ENCODE measurements at regions not wholly inside any gene's neighbourhood (a gene's known extent, or its start where the extent isn't known, plus 50 kb on each side); places are given as distances from the start of the nearest gene placed in this dataset.

DNA sequence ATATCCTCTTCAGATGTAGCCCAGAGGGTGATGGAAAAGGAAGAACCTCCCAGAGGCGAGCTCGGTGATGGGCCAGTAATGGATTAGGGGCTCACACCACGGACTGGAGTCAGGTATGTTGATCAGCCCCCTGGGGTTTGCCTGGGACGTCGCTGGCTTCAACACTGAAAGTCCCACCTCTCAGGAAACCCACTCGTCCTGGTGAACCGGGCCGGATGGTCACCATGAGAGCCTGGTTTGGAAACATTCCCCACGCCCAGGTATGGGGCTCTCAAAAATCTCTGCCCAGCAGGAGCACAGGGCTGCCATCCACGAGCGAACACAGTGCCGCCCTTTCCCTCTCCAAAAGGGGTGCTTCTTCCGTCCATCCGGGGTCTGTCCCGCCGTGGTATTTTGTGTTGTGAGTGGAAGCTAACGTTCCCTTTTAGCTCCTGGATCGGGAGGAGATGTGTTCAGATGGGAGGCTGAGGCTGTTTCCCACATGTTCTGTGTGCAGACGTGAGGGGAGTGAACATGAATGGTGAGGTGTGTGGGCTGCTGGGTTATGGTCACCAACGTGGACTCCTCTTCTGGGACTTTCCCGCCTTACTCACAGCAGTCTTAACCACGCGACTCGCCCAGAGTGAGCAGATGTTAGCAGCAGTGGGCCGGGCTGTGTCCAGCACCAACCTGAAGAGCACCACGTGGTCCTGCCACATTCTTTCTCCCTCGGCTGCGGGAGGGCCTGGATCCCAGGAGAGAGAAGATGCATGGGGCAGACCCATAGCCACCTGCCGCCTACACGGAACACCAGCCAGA is 139.2 kb downstream of the KIF26A start:
- DNase-seq = no peak

DNA sequence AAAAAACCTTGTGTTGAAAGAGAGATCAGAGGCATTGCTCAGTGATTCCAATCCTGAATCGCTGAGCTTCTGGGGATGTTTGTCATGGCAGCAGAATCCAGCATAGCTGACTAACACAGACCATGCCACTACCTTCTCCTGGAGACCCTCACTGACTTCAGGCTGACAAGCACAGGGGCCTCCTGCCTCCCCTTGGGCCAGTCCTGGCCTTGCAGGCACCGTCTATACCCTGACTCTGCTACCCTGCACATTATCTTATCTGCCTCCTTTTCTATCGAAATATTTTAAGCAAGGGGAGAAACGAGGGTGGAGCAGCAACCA is 139.8 kb downstream of the KIF26A start:
- DNase-seq = no peak

DNA sequence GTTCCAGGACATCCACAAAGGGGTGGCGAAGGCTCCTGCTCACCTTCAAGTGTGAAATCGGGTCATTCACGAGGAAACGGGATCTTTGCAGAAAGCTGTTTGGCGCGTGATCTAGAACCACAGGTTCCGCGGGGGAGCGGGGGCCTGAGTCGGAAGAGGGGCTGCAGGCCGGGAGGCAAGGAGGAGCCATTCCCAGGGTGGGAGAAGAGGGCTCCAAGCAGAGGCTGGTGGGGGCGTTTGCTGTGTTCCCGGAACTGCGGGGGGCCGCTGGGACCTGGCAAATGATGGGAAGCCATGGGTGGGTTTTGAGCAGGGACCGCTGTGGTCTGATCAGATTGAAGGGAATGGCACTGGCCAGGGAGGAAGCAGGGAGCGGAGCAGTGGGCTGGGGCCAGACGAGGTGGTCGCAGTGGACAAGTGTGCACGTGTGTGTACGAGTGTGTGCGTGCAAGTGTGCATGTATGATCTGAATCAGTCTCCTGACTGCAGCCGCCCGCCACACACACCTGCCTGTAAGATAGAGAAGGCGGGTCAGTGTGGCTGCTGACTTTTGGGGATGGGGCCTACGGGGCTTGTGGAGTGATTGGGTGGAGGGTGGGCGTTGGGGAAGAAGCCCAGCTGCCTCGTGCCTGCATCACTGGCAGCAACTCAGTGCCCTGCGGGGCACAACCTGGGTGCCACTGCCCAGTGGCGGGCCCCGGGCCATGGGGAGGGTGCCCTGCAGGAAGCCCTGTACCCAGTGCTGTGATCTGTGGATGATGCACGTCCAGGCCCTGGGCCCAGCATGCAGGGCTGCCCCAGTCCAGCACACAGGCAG is 141.9 kb downstream of the KIF26A start:
- no peak for DNase-seq

DNA sequence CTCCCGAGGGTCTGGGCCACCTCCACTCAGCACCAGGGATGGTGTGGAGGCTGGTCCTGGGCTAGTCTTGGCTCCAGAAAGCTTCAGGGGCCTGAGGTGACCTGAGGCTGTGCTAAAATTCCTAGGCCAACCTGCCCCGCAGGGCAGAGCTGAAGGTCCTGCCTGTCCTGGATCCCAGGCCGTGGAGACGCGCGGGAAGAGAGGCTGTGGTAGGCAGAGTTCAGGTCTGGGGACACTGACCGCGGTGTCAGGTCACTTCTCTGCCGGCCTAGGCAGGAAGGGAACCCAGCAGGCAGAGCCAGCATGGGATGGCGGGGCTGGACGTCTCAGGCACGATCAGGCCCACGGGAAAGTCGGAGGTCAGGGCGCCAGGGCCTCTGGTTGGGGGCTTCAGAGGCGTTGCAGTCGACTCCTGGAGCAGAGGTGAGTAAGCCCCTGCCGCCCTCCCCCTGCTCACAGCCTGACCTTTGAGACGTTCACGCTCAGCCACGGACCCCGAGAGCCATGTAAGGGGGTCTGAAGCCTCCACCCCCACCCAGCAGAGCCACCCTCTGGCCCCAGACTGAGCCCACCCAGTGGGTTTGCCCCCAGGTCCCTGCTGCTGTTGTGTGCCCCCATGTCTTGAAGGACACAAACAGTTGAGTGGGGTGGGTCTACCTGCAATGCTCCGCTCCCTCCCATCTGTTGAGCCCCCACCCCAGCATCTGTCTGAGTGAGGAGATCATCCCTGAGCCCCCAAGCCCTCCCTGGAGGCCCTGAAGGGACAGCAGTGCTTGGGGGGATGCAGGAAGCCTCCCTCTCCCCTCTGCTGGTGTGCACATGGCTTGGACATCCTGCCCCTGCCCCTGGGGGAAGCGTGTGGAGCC is 142.7 kb downstream of the KIF26A start:
- no peak for DNase-seq

DNA sequence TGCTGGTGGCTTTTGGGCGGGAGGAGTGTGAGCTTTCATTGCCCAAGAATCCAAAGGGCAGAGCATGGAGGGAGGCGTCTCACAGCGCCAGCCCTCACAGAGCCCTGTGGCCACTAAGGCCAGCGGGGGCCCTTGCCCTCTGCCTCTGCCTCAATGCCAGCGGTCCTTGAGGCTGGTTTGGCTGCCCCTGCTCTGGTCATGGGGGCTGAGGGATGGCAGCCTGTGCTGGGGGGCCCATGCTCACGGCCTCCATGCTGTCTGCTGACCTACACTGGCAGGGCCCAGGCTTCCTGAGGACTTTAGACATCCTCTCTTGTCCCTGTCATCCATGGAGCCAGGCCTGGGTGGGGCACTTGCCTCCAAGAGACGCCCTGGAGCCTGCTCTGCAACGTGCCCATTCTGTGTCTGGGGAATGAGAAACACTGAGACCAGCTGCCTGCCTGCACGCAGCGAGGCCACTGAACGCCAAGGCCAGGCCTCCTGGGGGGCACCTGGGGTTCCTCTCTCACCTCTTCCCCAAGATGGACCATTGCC is 143.4 kb downstream of the KIF26A start:
- no peak for DNase-seq

DNA sequence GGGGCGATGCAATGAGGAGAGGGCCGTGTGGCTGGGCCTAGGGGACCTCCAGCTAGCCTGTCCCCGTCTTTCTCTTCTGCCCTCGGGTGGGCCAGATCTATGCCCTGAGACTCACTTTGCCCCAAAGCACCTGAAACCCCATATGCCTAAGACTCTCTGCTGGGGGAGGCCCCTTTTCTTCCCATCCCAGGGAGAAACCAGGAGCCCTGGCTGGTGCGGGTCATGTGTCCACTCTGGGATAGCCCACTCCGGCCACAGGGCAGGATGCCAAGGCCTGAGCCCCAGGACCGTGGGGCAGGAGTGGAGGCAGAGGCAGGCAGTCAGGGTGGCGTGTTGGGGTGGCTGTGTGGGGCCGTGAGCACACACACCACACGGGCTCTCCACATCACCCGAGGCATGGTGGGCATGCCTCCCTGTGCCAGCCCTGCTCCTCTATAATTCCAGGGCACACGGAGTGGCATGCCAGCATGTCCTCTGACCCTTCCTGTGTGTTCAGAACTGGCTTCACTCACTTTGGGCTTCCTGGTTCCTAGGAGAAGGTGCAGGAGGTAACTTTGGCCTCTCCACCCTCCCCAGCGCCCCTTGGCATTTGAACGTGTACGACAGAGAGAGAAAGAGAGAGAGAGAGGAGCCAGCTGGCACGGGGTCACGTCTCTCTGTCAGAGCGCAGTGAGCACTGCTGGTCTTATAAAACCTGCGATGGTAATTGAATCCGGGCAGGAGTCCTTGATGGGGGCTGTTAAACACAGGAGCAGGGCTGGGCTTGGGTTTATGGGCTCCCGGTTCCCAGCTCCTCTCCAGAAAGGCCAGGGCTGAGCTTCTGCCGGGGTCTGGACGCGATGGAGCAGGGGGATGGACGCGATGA is 144.2 kb downstream of the KIF26A start:
- DNase-seq = no peak

DNA sequence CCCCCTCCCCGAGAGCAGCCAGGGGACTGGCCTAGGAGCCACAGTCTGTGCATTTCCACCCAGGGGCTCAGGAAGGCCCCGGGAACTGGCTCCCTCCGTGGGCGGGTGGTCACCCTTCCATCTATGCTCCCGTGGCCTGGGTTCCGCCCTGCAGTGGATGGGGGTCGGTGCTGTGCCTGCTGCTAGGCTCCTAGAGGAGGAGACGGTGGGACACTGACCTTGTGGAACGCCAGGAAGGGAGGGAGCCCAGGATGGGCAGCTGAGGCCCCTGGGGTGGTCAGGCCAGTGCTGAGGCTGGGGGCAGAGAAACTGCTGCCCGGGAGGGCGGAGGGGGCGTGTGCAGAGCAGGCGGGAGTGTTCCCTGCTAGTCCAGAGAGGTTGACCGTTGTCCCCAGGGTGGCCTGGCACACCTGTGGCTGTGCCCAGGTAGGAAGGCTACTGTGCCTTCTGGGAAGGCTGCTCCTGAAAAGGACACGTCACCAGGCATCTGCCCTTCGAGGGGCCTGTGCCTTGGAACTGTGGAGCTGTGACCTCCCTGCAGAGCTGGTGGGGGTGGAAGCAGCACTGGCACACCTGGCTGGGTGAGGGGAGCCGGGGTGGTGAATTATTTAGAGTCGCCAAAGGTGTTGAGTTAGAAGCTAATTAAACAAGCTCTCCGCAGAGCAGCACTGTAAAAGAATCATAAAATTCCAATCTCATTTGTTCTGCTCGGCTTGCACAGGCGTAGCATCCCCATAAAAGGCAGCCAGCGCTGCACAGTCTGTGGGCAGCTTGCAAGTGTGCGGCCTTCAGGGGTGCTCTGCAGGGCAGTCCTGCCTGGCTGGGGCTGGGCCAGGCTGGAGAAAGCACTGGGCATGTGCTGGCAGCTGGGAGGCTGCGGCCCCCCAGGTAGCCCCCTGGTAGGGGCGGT is 145.1 kb downstream of the KIF26A start:
- no peak for DNase-seq

DNA sequence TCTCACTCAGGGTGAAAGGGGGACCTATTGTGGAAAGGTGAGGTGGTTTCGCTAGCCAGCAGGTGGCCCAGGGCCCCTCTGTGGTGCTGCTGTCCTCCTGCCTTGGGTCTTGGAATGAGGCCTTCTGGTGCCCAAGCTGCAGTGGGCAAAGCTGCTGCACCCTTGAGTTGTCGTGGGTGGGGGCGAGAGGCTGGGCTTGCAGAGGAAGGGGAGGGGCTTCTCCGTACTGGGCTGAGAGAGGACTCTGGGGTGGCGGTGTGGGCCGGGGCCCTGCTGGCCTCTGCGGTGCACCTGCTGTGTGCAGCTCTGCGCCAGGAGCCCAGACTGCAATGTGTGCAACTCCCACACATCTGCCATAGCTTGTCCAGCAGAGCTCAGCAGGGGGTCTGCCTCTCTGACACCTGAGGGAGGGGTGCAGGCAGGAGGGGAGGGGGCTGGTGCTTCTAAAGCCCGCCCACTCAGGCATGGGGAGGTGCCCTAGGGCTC is 145.8 kb downstream of the KIF26A start:
- no peak for DNase-seq

DNA sequence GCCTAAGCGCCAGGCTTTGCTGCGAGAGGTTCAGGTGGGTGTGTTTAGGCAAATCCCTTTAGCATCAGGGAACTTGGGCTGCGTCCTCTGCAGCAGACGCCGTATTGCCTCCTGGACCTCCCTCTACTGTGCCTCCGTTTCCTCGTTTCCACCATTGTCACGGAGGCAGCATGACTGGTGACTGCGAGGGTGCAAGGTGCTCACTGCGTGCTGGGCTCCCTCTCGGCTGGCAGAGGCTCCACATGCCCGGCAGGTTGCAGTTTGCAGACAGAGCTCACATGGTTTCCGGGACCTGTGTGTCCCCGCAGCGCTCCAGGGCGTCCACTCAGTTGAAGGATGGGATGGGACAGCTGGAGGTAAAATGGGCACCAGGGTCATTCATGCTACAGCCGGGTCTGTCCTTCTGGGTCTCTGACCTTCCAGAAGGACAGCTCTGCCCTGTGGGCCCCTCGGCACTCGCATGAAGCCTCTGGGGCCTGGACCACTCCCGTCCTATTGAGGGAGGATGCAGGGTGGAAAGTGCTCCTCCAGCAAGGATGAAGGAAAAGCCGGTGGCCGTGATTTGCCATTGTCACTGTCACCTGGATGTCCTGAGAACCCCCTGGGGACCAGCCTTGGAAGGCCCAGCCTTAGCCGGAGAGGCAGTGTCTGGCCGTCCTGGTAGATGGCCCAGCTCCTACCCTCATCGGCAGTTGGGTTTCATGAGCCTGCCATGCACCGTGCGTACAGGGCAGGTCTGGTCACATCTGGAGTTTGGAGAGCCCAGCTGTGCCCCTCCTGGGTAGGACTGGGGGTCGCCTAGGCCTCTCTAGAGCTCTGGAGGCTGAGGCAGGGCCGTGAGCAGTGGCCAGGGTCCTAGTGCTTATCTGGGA is 146.5 kb downstream of the KIF26A start:
- no peak for DNase-seq

DNA sequence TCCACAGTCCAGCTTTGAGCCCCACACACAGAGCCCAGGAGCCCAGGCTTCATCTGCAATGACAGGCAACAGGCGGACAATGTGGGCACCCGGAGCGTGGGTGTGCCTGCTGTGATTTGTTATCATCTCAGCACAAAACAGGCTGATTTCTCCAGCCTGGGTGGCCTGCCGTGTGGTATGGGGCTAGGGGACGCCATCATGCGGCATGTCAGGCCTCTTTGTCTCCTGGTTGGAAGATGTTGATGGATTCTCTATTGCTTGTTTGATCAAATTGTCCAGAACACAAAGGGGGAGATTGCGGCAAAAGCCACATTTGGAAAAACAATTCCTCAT is 147.1 kb downstream of the KIF26A start:
- no peak for DNase-seq

DNA sequence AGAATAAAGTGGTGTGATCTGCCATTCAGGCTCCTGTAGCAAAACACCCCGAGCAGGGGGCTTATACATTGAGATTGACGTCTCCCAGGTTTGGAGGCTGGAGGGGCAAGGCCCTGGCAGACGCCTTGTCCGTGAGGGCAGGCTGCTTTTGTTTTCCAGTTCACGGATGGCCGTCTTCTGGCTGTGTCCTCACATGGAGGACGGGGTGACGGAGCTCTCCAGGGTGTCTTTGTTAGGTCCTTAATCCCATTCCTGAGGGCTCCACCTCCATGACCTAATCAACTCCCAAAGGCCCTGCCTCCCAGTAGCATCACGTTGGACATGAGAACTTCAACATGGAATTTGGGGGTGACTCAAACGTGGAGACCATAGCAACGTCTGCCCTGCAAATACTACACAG is 147.7 kb downstream of the KIF26A start:
- DNase-seq = no peak

DNA sequence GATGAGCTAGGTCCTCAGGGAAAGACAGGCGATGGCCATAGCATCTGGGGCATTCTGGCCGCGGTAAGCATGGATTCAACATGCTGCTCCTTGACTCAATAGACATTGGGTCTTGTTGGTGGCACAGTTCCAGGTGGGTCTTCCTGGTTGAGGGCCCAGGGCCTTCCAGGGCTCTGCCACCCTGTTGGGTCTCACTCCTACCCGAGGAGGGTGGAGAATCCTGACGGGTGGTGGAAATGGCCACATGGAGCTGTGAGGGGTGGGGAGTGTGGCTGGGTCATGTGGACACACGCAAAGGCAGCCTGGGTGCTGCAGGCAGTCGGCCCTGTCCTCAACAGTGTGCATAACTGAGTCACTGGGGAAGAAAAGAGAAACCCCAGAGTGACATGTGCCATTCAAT is 148.1 kb downstream of the KIF26A start:
- no peak for DNase-seq

DNA sequence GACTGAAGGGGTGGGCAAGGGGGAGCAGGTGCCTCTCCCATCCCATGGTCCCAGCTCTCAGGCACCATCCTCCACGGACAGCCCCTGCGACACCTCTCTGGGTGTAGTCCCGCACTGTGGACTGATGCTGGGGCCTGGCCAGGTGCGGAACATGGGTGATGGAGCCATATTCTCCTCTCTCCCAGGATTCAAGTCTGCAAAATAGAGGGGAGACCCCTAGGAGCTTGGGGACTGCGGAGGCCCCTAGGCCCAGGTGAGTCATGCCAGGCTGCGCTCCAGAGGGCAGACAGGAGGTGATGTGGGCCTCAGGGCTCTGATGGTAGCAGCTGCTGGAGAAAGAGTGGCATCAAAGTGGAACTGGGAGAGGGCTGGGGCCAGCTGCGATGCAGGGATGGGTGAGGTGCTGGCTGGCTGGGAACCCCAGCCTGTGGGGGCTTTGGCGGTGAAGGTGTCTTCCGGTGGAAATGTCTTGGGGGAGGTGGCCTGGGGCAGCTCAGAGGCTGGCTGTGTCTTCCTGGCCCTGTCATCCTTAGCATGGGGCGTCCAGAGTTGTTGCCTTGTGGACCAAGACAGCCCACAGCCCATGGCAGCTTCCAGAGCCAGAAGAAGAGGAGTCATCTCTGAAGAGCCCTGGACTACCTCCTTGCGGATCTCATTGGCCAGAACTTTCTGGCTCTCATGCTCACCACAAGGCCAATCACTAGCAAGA is 149.1 kb downstream of the KIF26A start:
- no peak for DNase-seq

DNA sequence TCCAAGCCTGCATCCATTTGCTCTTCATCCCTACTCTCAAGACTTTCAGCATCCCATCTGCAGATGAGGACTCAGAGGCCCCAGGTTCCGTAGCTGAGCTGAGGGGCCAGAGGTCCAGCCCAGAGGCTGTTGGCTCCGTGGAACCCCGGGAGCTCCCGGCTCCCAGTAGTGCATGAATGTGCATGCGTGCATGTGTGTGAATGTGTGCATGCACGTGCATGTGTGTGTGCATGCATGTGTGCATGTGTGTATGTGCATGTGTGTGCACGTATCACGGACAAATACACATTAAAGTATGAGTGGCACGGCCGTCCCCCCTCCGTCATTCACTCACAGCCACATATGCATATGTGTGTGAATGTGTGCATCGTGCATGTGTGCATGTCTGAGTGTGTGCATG is 149.9 kb downstream of the KIF26A start:
- DNase-seq = no peak

DNA sequence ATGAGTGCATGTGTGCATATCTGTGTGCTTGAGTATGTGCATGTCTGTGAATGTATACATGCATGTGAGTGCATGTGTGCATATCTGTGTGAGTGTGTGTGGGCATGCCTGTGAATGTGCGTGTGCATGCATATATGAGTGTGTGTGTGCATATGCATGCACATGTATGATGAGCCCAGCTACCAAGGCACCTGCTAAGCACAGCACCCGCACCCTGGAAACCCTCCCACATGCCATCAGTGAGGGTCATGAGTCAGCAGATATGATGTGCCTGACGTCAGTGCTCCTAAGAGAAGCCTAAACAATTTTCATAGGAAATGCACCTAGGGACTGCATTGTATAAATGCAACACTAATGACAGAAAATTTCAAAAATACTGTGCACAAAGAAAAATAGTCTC is 151.1 kb downstream of the KIF26A start:
- DNase-seq = no peak

DNA sequence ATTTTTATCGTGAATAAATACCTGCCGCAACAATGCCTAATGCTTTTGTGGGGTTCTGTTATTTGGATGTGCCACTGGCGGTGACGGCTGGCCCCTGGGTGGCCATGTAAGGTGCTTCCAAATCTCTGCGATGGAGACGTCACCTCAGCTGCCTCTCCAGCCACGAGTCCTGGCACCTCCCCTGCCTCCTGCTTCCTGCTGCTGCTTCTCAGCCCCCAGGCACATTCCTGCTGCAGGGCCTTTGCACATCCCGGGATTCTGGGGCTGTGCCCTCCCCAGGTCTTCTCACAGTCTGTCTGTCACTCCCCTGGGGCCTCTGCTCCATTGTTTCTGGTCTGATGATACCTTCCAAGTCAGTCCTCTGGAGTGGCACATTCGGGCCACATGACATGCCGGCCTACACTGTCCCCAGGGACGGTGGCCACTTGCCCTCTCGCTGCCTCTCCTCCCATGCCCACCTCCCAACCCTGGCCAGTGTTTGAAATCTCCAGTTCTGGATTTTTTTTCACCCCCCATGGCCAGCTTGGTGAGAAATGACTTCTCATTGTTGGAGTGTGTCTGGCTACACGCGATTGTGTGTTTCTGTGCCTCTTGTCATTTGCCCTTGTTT is 151.8 kb downstream of the KIF26A start:
- DNase-seq = no peak

DNA sequence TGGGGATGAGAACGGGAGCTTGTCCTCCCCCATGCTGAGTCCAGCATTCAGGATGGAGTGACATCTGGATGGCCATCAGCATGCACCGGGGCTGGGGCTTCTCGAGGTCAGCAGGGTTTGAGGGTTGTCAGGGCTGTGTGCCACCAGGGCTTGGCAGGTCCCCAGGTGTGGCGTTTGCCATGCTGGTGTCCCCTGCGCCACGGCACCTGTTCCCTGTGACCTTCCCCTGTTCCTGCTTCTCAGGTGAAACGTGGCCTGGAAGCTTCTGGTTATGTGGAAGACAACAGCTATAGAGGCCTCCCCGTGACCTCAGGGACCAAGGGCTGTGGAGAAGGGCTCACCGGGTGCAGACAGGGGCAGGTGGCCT is 152.4 kb downstream of the KIF26A start:
- DNase-seq = no peak

DNA sequence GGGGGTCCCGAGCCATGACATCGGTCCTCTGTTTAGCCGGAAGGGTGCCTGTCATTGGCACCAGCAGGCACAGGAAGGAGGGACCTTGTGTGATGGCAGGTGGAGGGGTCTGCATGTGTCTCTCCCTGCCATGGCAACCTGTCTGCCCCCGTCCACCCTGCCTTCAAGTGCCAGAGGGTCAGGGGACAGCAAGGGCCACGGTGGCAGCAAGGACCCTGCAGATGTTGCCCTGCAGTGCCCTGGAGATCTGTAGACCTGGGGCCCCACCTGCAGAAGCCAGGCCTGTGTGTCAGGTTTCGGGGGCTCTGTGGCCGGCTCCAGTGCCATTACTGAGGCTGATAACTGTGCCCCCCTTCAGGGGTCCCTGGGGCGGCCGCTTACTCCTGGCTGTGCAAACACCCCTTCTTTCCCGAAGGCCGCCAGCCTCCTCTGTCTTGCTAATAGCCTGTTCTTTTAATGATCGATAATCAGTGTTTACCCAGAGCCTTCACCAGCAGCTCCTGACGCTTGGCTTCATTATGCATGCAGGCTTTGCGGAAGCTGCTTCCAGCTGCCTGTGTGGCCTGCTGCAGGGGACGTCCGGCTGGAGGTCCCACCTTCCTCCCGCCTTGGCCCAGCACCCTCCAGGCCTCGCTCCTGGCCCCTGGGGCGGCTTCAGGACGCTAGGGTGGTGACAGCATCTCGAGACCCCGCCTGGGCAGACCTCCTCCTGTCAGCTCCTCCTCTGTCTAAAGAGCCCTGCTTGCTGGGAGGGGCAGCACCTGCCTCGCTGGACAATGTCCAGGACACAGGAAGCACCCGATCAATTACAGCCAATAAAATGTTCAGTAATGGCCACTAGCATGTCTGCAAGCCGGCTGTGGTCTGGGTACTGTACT is 153.0 kb downstream of the KIF26A start:
- DNase-seq = no peak
